Erythroblast (primary cell): ENCODE measurements at regions not wholly inside any gene's neighbourhood (a gene's known extent, or its start where the extent isn't known, plus 50 kb on each side); places are given as distances from the start of the nearest gene placed in this dataset.

Experiments used
- GATA1 ChIP-seq: IDR thresholded peaks from 2 replicates; pipeline ENCODE4 v1.6.1; 2011; ENCODE audit warnings: low read depth, mild to moderate bottlenecking, control low read depth, low read length, moderate library complexity
- POLR2A ChIP-seq: IDR thresholded peaks from 2 replicates; pipeline ENCODE4 v1.6.1; 2011; ENCODE audit warnings: mild to moderate bottlenecking, low read length

DNA sequence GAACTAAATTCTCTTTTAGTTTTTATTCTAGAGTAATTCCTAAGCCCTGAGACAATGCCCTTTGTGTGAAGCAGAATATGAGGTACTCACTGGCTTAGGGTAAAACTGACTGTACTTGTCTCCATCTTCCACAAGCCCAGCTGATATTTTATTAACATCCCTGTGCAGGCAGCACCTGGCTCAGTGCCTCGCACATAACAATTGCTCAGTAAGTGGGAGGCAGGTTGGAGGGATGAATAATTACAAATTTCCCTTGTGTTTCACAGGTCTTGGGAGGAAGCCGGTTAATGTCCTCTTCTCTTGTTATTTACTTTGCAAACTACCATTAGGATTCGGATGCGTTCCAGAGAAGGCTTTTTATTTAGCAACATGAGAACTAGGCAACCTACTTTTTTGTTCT is 249.8 kb upstream of the FSHR start:
- TF ChIP-seq POLR2A = no peak
- TF ChIP-seq GATA1 = no peak
